PC-3 (cell line): ENCODE measurements at regions not wholly inside any gene's neighbourhood (a gene's known extent, or its start where the extent isn't known, plus 50 kb on each side); places are given as distances from the start of the nearest gene placed in this dataset.

Experiments
- EZH2 ChIP-seq: fragments of 300-600 bp; sonication (generic); IDR thresholded peaks from one replicate; pipeline ENCODE4 v1.6.1; 2017; ENCODE audit warnings: antibody characterized with exemption, mild to moderate bottlenecking, low read length; ENCODE audit not compliant: unreplicated experiment
- EZH2phosphoT487 ChIP-seq: fragments of 300-600 bp; sonication (generic); IDR thresholded peaks from 2 replicates; pipeline ENCODE4 v1.6.1; 2018; ENCODE audit warnings: mild to moderate bottlenecking, antibody characterized with exemption, low read length, borderline replicate concordance
- TF ChIP-seq, protein P1 (sequence below): fragments of 300-600 bp; sonication (generic); conservative IDR thresholded peaks from 2 replicates; pipeline ENCODE4 v1.5.1; 2017; ENCODE audit warnings: antibody characterized with exemption, low read depth, mild to moderate bottlenecking, low read length

GRCh38 chr14:34168656-34169055 is 217.8 kb upstream of the EGLN3 start:
- TF ChIP-seq, protein P1, sequence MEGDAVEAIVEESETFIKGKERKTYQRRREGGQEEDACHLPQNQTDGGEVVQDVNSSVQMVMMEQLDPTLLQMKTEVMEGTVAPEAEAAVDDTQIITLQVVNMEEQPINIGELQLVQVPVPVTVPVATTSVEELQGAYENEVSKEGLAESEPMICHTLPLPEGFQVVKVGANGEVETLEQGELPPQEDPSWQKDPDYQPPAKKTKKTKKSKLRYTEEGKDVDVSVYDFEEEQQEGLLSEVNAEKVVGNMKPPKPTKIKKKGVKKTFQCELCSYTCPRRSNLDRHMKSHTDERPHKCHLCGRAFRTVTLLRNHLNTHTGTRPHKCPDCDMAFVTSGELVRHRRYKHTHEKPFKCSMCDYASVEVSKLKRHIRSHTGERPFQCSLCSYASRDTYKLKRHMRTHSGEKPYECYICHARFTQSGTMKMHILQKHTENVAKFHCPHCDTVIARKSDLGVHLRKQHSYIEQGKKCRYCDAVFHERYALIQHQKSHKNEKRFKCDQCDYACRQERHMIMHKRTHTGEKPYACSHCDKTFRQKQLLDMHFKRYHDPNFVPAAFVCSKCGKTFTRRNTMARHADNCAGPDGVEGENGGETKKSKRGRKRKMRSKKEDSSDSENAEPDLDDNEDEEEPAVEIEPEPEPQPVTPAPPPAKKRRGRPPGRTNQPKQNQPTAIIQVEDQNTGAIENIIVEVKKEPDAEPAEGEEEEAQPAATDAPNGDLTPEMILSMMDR: no peak
- TF ChIP-seq EZH2: no peak
- TF ChIP-seq EZH2phosphoT487: no peak
